Neuronal stem cell (in vitro differentiated cells): ENCODE measurements at regions not wholly inside any gene's neighbourhood (a gene's known extent, or its start where the extent isn't known, plus 50 kb on each side); places are given as distances from the start of the nearest gene placed in this dataset.

Experiments used
- DNase-seq: peaks from one replicate; pipeline ENCODE4 v3.0.0-alpha.2; 2013; ENCODE audit warnings: low spot score
- H2AFZ ChIP-seq: one replicate; pipeline ENCODE4 v1.6.1; 2013; ENCODE audit warnings: mild to moderate bottlenecking, low read length, inconsistent platforms
- H2AK5ac ChIP-seq: 2 replicates; pipeline ENCODE4 v1.6.1; 2013; ENCODE audit warnings: low read depth, mild to moderate bottlenecking, inconsistent platforms, low read length, moderate library complexity, mixed read lengths
- H2BK120ac ChIP-seq: 2 replicates; pipeline ENCODE4 v1.6.1; 2013; ENCODE audit warnings: low read depth, mild to moderate bottlenecking, inconsistent platforms, low read length, moderate library complexity, mixed read lengths
- H2BK12ac ChIP-seq: one replicate; pipeline ENCODE4 v1.6.1; 2013; ENCODE audit warnings: low read length, inconsistent platforms
- H2BK15ac ChIP-seq: 2 replicates; pipeline ENCODE4 v1.6.1; 2013; ENCODE audit warnings: mild to moderate bottlenecking, low read length, inconsistent platforms, mixed read lengths
- H2BK5ac ChIP-seq: one replicate; pipeline ENCODE4 v1.6.1; 2013; ENCODE audit warnings: inconsistent platforms, mild to moderate bottlenecking, low read length, moderate library complexity
- H3K14ac ChIP-seq: one replicate; pipeline ENCODE4 v1.6.1; 2013; ENCODE audit warnings: low read length, inconsistent platforms
- H3K18ac ChIP-seq: 2 replicates; pipeline ENCODE4 v1.6.1; 2013; ENCODE audit warnings: low read length, inconsistent platforms
- H3K23ac ChIP-seq: 2 replicates; pipeline ENCODE4 v1.6.1; 2013; ENCODE audit warnings: low read depth, mild to moderate bottlenecking, mixed read lengths, low read length, inconsistent platforms; ENCODE audit not compliant: poor library complexity
- H3K27ac ChIP-seq: replicated peaks from 3 replicates; pipeline ENCODE4 v1.5.1; 2013; ENCODE audit warnings: low read length, inconsistent platforms
- H3K27me3 ChIP-seq, 3 experiments: 2 replicates each; pipeline ENCODE4 v1.6.1; 2013; ENCODE audit warnings: low read length in 3 of 3, mild to moderate bottlenecking in 2 of 3, inconsistent platforms in 1 of 3, low read depth in 1 of 3, mixed read lengths in 1 of 3, moderate library complexity in 1 of 3; ENCODE audit not compliant: control insufficient read depth in 3 of 3, insufficient read depth in 3 of 3
- H3K36me3 ChIP-seq, 2 donors: replicated peaks in 1 of 2; 2 replicates each; pipeline ENCODE4 v1.6.1; 2013; ENCODE audit warnings: low read length in 2 of 2; ENCODE audit not compliant: control insufficient read depth in 2 of 2, insufficient read depth in 2 of 2
- H3K4ac ChIP-seq: 2 replicates; pipeline ENCODE4 v1.6.1; 2013; ENCODE audit warnings: inconsistent platforms, mild to moderate bottlenecking, low read length, moderate library complexity
- H3K4me1 ChIP-seq, 2 donors: 1 replicate in 1 of 2; 2 replicates in 1 of 2; pipeline ENCODE4 v1.6.1; 2013; ENCODE audit warnings: low read length in 2 of 2, low read depth in 1 of 2; ENCODE audit not compliant: control insufficient read depth in 2 of 2, insufficient read depth in 1 of 2
- H3K4me2 ChIP-seq: one replicate; pipeline ENCODE4 v1.6.1; 2013; ENCODE audit warnings: mild to moderate bottlenecking, low read length, inconsistent platforms; ENCODE audit not compliant: insufficient read depth, poor library complexity, severe bottlenecking
- H3K4me3 ChIP-seq, 2 donors: 2 replicates each; pipeline ENCODE4 v1.5.1; 2013; ENCODE audit warnings: low read length in 2 of 2, mild to moderate bottlenecking in 2 of 2, inconsistent platforms in 1 of 2, moderate library complexity in 1 of 2
- H3K79me1 ChIP-seq: one replicate; pipeline ENCODE4 v1.6.1; 2013; ENCODE audit warnings: low read depth, mild to moderate bottlenecking, inconsistent platforms, low read length, moderate library complexity
- H3K9ac ChIP-seq: one replicate; pipeline ENCODE4 v1.6.1; 2013; ENCODE audit warnings: mild to moderate bottlenecking, low read depth, low read length, inconsistent platforms; ENCODE audit not compliant: poor library complexity
- H3K9me3 ChIP-seq, 2 donors: replicated peaks in 1 of 2; 2 replicates each; pipeline versions ENCODE3 to v1.6.1; 2013; ENCODE audit warnings: low read length in 2 of 2, mild to moderate bottlenecking in 2 of 2, inconsistent platforms in 1 of 2, low read depth in 1 of 2, mixed read lengths in 1 of 2, moderate library complexity in 1 of 2; ENCODE audit not compliant: control insufficient read depth in 2 of 2, insufficient read depth in 1 of 2
- H4K8ac ChIP-seq: one replicate; pipeline ENCODE4 v1.6.1; 2013; ENCODE audit warnings: low read depth, mild to moderate bottlenecking, inconsistent platforms, low read length, moderate library complexity
- H4K91ac ChIP-seq: one replicate; pipeline ENCODE4 v1.6.1; 2013; ENCODE audit warnings: low read length, low read depth, mild to moderate bottlenecking, inconsistent platforms; ENCODE audit not compliant: poor library complexity
- WGBS, 2 donors: extraction: QIAGEN DNeasy Blood & Tissue Kit; methylation state at CpG; one replicate each; pipeline ENCODE4 v1.1.7; 2013; ENCODE audit warnings: missing lambda C conversion rate in 2 of 2, mixed read lengths in 1 of 2; ENCODE audit not compliant: insufficient read length in 2 of 2, insufficient replicate concordance in 1 of 2; ENCODE audit errors: extremely low coverage in 2 of 2; 5-methylcytosine and 5-hydroxymethylcytosine counted together

- peak; percentile 59 for DNase-seq
These were observed 185.7 kb upstream of the THRB start for GRCh38 chr3:24680214-24680967.

GRCh38 chr3:24682141-24682547 lies 187.5 kb upstream of the THRB start:
- H3K4me3 ChIP-seq: no peak overlapping the region
- no peak overlapping the region for H3K4ac ChIP-seq
- no peak overlapping the region for H3K18ac ChIP-seq
- H3K27ac ChIP-seq: no peak overlapping the region
- H3K4me2 ChIP-seq: no peak overlapping the region
- no CpG with 5 or more reads among the region's 7 CpGs for WGBS, 2 donors
- H3K9me3 ChIP-seq: no peaks in the 10 kb centered on the region
- H4K91ac ChIP-seq: no peak overlapping the region
- DNase-seq: no peak
- H2AFZ ChIP-seq: no peak overlapping the region
- H3K79me1 ChIP-seq: no peaks in the 10 kb centered on the region
- H3K4me1 ChIP-seq: no peaks in the 10 kb centered on the region
- H2BK12ac ChIP-seq: no peak overlapping the region
- no peak overlapping the region for H3K9ac ChIP-seq
- H2BK120ac ChIP-seq: no peak overlapping the region
- H2BK5ac ChIP-seq: no peak overlapping the region
- no peak overlapping the region for H2AK5ac ChIP-seq
- no peak overlapping the region for H3K23ac ChIP-seq
- no peak overlapping the region for H2BK15ac ChIP-seq
- no peaks in the 10 kb centered on the region for H3K27me3 ChIP-seq
- H3K36me3 ChIP-seq: no peaks in the 10 kb centered on the region
- H3K14ac ChIP-seq: no peak overlapping the region
- H4K8ac ChIP-seq: no peak overlapping the region

More at GRCh38 chr3:24680214-24680967, 185.7 kb upstream of the THRB start:
- H2BK15ac ChIP-seq: no peak overlapping the region
- H3K36me3 ChIP-seq: no peaks in the 10 kb centered on the region
- H3K4me1 ChIP-seq: no peaks in the 10 kb centered on the region
- no peak overlapping the region for H2BK12ac ChIP-seq
- H3K27ac ChIP-seq: no peak overlapping the region
- no peaks in the 10 kb centered on the region for H3K9me3 ChIP-seq
- H2BK120ac ChIP-seq: no peak overlapping the region
- no peak overlapping the region for H4K8ac ChIP-seq
- H3K18ac ChIP-seq: no peak overlapping the region
- no peak overlapping the region for H3K4me3 ChIP-seq
- H2AK5ac ChIP-seq: no peak overlapping the region
- H3K14ac ChIP-seq: no peak overlapping the region
- H3K4ac ChIP-seq: no peak overlapping the region
- whole genome bisulfite sequencing, 2 donors: no CpG with 5 or more reads among the region's 9 CpGs
- H2BK5ac ChIP-seq: no peak overlapping the region
- no peak overlapping the region for H4K91ac ChIP-seq
- no peaks in the 10 kb centered on the region for H3K79me1 ChIP-seq
- H3K4me2 ChIP-seq: no peak overlapping the region
- peak overlapping the region; percentile 40 for H2AFZ ChIP-seq
- H3K23ac ChIP-seq: no peak overlapping the region
- no peaks in the 10 kb centered on the region for H3K27me3 ChIP-seq
- H3K9ac ChIP-seq: no peak overlapping the region

GRCh38 chr3:24683090-24683489 lies 188.4 kb upstream of the THRB start:
- Histone ChIP-seq H4K91ac (no peak overlapping the region), H2BK120ac (no peak overlapping the region), H2AK5ac (no peak overlapping the region), H2BK12ac (no peak overlapping the region), H2BK15ac (no peak overlapping the region), H3K4me2 (no peak overlapping the region), H3K36me3 (no peaks in the 10 kb centered on the region), H3K27me3 (no peaks in the 10 kb centered on the region), H3K14ac (no peak overlapping the region), H3K4me1 (peaks cover 0 to 1% of the 10 kb centered on the region in 2 donors), H3K79me1 (no peaks in the 10 kb centered on the region), H3K9ac (no peak overlapping the region), H3K18ac (no peak overlapping the region), H3K27ac (no peak overlapping the region), H2BK5ac (no peak overlapping the region), H3K9me3 (no peaks in the 10 kb centered on the region), H3K23ac (no peak overlapping the region), H3K4ac (no peak overlapping the region), H2AFZ (no peak overlapping the region), H3K4me3 (no peak overlapping the region), H4K8ac (no peak overlapping the region)
- no CpG with 5 or more reads among the region's 5 CpGs for WGBS, 2 donors
- DNase-seq: no peak

GRCh38 chr3:24683633-24684384 lies 189.2 kb upstream of the THRB start:
- Histone ChIP-seq H2BK12ac (no peak overlapping the region), H3K4ac (no peak overlapping the region), H2BK5ac (no peak overlapping the region), H4K91ac (no peak overlapping the region), H2BK15ac (no peak overlapping the region), H4K8ac (no peak overlapping the region), H3K9ac (no peak overlapping the region), H3K27ac (no peak overlapping the region), H3K4me3 (no peak overlapping the region), H3K27me3 (no peaks in the 10 kb centered on the region), H3K18ac (no peak overlapping the region), H2BK120ac (no peak overlapping the region), H3K23ac (no peak overlapping the region), H3K4me1 (peaks cover 0 to 1% of the 10 kb centered on the region in 2 donors), H3K79me1 (no peaks in the 10 kb centered on the region), H2AK5ac (no peak overlapping the region), H3K14ac (no peak overlapping the region), H2AFZ (no peak overlapping the region), H3K36me3 (no peaks in the 10 kb centered on the region), H3K9me3 (no peaks in the 10 kb centered on the region), H3K4me2 (no peak overlapping the region)
- WGBS, 2 donors: no CpG with 5 or more reads among the region's 6 CpGs
- DNase-seq: peak; percentile 15
